ENCODE measurements at regions not wholly inside any gene's neighbourhood (a gene's known extent, or its start where the extent isn't known, plus 50 kb on each side); places are given as distances from the start of the nearest gene placed in this dataset.

- TF ChIP-seq, protein P1, sequence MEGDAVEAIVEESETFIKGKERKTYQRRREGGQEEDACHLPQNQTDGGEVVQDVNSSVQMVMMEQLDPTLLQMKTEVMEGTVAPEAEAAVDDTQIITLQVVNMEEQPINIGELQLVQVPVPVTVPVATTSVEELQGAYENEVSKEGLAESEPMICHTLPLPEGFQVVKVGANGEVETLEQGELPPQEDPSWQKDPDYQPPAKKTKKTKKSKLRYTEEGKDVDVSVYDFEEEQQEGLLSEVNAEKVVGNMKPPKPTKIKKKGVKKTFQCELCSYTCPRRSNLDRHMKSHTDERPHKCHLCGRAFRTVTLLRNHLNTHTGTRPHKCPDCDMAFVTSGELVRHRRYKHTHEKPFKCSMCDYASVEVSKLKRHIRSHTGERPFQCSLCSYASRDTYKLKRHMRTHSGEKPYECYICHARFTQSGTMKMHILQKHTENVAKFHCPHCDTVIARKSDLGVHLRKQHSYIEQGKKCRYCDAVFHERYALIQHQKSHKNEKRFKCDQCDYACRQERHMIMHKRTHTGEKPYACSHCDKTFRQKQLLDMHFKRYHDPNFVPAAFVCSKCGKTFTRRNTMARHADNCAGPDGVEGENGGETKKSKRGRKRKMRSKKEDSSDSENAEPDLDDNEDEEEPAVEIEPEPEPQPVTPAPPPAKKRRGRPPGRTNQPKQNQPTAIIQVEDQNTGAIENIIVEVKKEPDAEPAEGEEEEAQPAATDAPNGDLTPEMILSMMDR (IDR thresholded peaks at IDR 0.05; ENCODE audit: poor library complexity), result no peak
- TF ChIP-seq EZH2 (IDR thresholded peaks at IDR 0.05; ENCODE audit: borderline replicate concordance), result no peak
Observed at GRCh38 chr15:70422342-70422741, 324.6 kb upstream of the TLE3 start.

Measured in hepatocyte (in vitro differentiated cells).